Stomach smooth muscle (tissue), 2 donors: ENCODE measurements at regions not wholly inside any gene's neighbourhood (a gene's known extent, or its start where the extent isn't known, plus 50 kb on each side); places are given as distances from the start of the nearest gene placed in this dataset.

Experiments used
- H3K27ac ChIP-seq: one replicate; pipeline ENCODE4 v1.7.0; 2013; ENCODE audit warnings: mild to moderate bottlenecking, low read length, inconsistent platforms
- H3K27me3 ChIP-seq, 2 donors: one replicate each; pipeline ENCODE4 v1.7.0; 2013; ENCODE audit warnings: low read length in 2 of 2; ENCODE audit not compliant: insufficient read depth in 2 of 2, control insufficient read depth in 1 of 2
- H3K36me3 ChIP-seq, 2 donors: one replicate each; pipeline ENCODE4 v1.7.0; 2013; ENCODE audit warnings: low read length in 2 of 2; ENCODE audit not compliant: control insufficient read depth in 2 of 2, insufficient read depth in 2 of 2
- H3K4me1 ChIP-seq: one replicate; pipeline ENCODE4 v1.7.0; 2013; ENCODE audit warnings: low read length; ENCODE audit not compliant: control insufficient read depth, insufficient read depth
- H3K4me3 ChIP-seq, 2 donors: one replicate each; pipeline ENCODE4 v1.7.0; 2013; ENCODE audit warnings: low read length in 2 of 2
- H3K9ac ChIP-seq, 2 donors: one replicate each; pipeline ENCODE4 v1.7.0; 2013; ENCODE audit warnings: low read length in 2 of 2, mild to moderate bottlenecking in 1 of 2
- H3K9me3 ChIP-seq, 2 donors: one replicate each; pipeline ENCODE4 v1.7.0; 2013; ENCODE audit warnings: low read length in 2 of 2; ENCODE audit not compliant: control insufficient read depth in 2 of 2
- donor health status: healthy.
- donor health status: Pancreatic carcinoma.

GRCh38 chr5:2611659-2612058 lies 139.8 kb downstream of the IRX2 start:
- no peaks in the 10 kb centered on the region for H3K4me1 ChIP-seq
- no peaks in the 10 kb centered on the region for H3K36me3 ChIP-seq
- no peak overlapping the region for H3K4me3 ChIP-seq
- H3K27ac ChIP-seq, result no peak overlapping the region
- no peaks in the 10 kb centered on the region for H3K27me3 ChIP-seq
- peaks cover 0 to 8% of the 10 kb centered on the region in 2 donors for H3K9me3 ChIP-seq
- H3K9ac ChIP-seq, result no peak overlapping the region

GRCh38 chr5:2610986-2611385 lies 140.5 kb downstream of the IRX2 start:
- Histone ChIP-seq H3K4me3 (no peak overlapping the region), H3K27ac (no peak overlapping the region), H3K27me3 (no peaks in the 10 kb centered on the region), H3K9me3 (peaks cover 0 to 8% of the 10 kb centered on the region in 2 donors), H3K9ac (no peak overlapping the region), H3K36me3 (no peaks in the 10 kb centered on the region), H3K4me1 (no peaks in the 10 kb centered on the region)

GRCh38 chr5:2608391-2608790 lies 143.1 kb downstream of the IRX2 start:
- Histone ChIP-seq H3K4me3 (no peak overlapping the region), H3K27me3 (no peaks in the 10 kb centered on the region), H3K36me3 (no peaks in the 10 kb centered on the region), H3K9ac (no peak overlapping the region), H3K27ac (no peak overlapping the region), H3K9me3 (peaks cover 0 to 8% of the 10 kb centered on the region in 2 donors), H3K4me1 (no peaks in the 10 kb centered on the region)

DNA sequence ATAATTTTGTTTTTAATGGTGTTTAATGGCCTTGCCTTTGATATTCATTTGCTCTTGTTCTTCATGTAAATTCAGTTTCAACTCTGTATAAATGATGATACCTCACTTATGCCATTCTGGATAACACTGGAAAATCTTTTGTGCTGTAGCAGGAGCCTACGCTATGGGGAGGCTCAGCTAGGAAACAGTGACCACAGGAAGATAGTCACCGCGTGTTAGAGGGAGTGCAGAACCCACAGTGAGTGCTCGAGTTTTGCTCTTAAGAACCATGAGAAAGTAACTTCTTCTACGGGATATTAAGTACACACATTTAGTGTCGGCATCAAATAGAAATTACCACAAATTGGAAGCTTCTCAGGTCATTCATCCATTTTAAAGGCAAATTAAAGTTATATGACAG lies 143.9 kb downstream of the IRX2 start:
- Histone ChIP-seq H3K27me3 (peaks cover 0 to 4% of the 10 kb centered on the region in 2 donors), H3K9me3 (peaks cover 0 to 8% of the 10 kb centered on the region in 2 donors), H3K4me1 (no peaks in the 10 kb centered on the region), H3K27ac (no peak overlapping the region), H3K9ac (no peak overlapping the region), H3K36me3 (no peaks in the 10 kb centered on the region), H3K4me3 (no peak overlapping the region)

GRCh38 chr5:2603272-2603575 lies 148.3 kb downstream of the IRX2 start:
- H3K4me3 ChIP-seq, result no peak overlapping the region
- H3K36me3 ChIP-seq, result no peaks in the 10 kb centered on the region
- H3K4me1 ChIP-seq, result no peaks in the 10 kb centered on the region

DNA sequence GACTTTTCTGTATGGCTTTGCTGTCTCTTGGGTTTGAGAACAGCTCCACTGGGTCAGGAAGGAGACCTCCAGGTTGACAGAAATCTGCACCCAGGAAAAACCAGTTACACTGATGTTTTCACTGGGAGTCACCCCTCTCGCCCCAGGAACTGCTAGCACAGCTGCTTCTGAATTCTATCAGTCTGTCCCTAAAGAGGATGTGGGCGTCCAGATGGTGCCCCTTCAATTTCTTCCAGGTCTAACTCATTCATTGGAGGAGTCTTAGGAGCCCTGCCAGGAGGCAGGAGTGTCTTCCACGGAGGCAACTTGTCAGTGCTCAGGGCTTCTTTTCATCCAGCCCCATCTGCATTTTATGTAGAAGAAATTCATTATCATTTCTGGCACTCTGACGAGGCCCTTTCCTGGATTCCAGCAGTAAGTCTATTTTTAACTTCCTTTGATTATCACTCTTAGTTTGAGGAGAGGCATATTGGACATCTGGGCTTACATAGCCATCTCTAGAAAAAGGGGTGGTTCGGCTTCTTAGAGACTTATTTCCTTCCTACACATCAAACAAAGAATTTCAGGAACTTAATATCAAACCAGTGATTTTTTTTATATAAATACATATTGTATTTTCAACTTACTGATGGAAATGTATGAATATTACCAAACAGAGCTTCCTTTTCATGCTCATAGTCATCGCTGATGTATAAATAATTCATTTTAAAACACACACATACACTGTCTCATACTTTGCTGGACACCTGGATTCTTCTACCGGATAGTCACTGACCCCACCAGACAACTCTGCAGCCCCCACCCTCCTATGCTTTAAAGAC lies 148.8 kb downstream of the IRX2 start:
- Histone ChIP-seq H3K4me1 (no peaks in the 10 kb centered on the region), H3K27ac (no peak overlapping the region), H3K9me3 (no peaks in the 10 kb centered on the region), H3K4me3 (no peak overlapping the region), H3K27me3 (peaks cover 0 to 4% of the 10 kb centered on the region in 2 donors), H3K9ac (no peak overlapping the region), H3K36me3 (no peaks in the 10 kb centered on the region)

More at GRCh38 chr5:2603272-2603575, 148.3 kb downstream of the IRX2 start:
- Histone ChIP-seq H3K27ac (no peak overlapping the region), H3K9ac (no peak overlapping the region), H3K27me3 (peaks cover 0 to 4% of the 10 kb centered on the region in 2 donors), H3K9me3 (no peaks in the 10 kb centered on the region)

GRCh38 chr5:2598503-2598902 lies 153.0 kb downstream of the IRX2 start:
- H3K4me1 ChIP-seq, result no peaks in the 10 kb centered on the region
- H3K9ac ChIP-seq, result no peak overlapping the region
- no peaks in the 10 kb centered on the region for H3K9me3 ChIP-seq
- no peaks in the 10 kb centered on the region for H3K36me3 ChIP-seq
- H3K4me3 ChIP-seq, result no peak overlapping the region
- H3K27ac ChIP-seq, result no peak overlapping the region
- peaks cover 0 to 7% of the 10 kb centered on the region in 2 donors for H3K27me3 ChIP-seq

- Histone ChIP-seq H3K4me3 (no peak overlapping the region), H3K9me3 (no peaks in the 10 kb centered on the region), H3K36me3 (no peaks in the 10 kb centered on the region), H3K4me1 (peaks cover 3% of the 10 kb centered on the region), H3K9ac (no peak overlapping the region), H3K27me3 (peaks cover 0 to 6% of the 10 kb centered on the region in 2 donors), H3K27ac (no peak overlapping the region)
These were observed 156.8 kb downstream of the IRX2 start for GRCh38 chr5:2594701-2595100.

DNA sequence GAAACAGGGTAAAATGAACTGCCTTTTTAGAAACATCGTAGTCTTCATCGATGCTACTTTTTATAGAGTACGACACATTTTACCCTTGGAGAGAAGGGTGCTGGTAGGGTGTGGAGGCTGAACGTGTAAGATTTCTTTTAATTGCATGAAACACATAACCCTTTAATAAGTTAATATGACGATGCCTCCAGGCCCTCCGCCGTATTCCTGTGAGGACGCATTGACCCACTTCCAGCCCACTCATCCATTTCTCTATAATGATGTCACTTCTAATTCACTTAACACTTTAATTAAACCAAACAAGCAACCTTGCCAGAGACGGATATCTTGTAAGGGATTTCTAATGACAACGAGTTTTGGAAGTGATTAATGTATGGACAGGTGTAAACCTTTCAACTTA lies 158.7 kb downstream of the IRX2 start:
- no peaks in the 10 kb centered on the region for H3K9me3 ChIP-seq
- H3K9ac ChIP-seq, result no peak overlapping the region
- H3K4me3 ChIP-seq, result no peak overlapping the region
- H3K36me3 ChIP-seq, result no peaks in the 10 kb centered on the region
- no peak overlapping the region for H3K27ac ChIP-seq
- peaks cover 0 to 6% of the 10 kb centered on the region in 2 donors for H3K27me3 ChIP-seq
- peaks cover 3% of the 10 kb centered on the region for H3K4me1 ChIP-seq

DNA sequence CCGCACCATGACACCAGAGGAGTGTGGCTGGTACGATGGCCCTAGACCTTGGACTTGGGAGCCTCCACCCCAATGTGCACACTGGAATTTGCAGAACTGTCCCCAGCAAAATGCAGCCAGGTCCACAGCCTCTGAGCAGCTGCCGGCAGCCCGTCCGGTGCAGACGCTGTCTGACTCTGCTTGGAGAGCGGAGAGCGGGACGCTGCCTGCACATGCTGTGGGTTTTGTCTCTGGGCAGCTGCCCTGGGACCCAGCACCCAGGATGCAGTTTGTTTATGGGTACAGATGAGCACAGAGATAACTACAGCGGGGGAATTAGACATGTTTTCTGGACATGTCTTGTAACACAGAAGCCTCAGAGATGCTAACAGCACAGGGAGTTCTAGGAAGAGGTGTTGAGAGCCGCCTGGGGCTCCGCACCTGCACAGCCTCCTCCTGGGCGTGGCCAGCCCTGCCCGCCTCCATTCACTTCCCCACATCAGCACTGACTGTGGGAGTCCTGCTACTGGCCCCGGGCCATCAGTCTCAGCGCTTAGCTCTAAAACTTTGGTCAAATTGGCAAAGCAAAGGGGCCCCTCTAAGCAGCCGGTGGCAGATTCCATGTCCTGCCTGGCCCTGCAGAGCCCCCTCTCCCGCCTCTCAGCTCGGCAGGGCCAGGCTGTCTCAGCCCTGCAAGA lies 159.6 kb downstream of the IRX2 start:
- H3K36me3 ChIP-seq, result no peaks in the 10 kb centered on the region
- no peak overlapping the region for H3K4me3 ChIP-seq
- no peak overlapping the region for H3K9ac ChIP-seq
- H3K27me3 ChIP-seq, result peaks cover 0 to 6% of the 10 kb centered on the region in 2 donors
- H3K27ac ChIP-seq, result no peak overlapping the region
- H3K9me3 ChIP-seq, result no peaks in the 10 kb centered on the region
- peaks cover 3% of the 10 kb centered on the region for H3K4me1 ChIP-seq
